SU-DHL-6 (cell line): ENCODE measurements at regions not wholly inside any gene's neighbourhood (a gene's known extent, or its start where the extent isn't known, plus 50 kb on each side); places are given as distances from the start of the nearest gene placed in this dataset.
"Not testable (repeated sequence)": the region's sequence is repeated elsewhere in the genome, so short reads cannot be mapped to it uniquely, and the experiment has no call there.

Source experiments
- H2AFZ ChIP-seq: fragments of 200-600 bp; sonication (generic); 2 replicates; pipeline ENCODE4 v1.6.1; 2014; ENCODE audit warnings: low read depth, mild to moderate bottlenecking, moderate library complexity, mixed read lengths, antibody characterized with exemption, low read length; ENCODE audit not compliant: severe bottlenecking
- H3F3A ChIP-seq: fragments of 200-600 bp; shearing (Covaris generic); 2 replicates; pipeline ENCODE4 v1.6.0; 2016; ENCODE audit warnings: antibody characterized with exemption, mild to moderate bottlenecking; ENCODE audit not compliant: insufficient read depth
- H3K27ac ChIP-seq: fragments of 200-600 bp; sonication (generic); 2 replicates; pipeline ENCODE4 v1.5.1; 2016; ENCODE audit warnings: low read depth, mild to moderate bottlenecking, low read length, moderate library complexity, mixed read lengths
- H3K27me3 ChIP-seq: fragments of 200-600 bp; sonication (generic), shearing (Covaris generic); 2 replicates; pipeline ENCODE4 v1.6.0; 2014; ENCODE audit warnings: mild to moderate bottlenecking, low read length
- H3K36me3 ChIP-seq: fragments of 200-600 bp; sonication (generic); 2 replicates; pipeline ENCODE4 v1.6.1; 2014; ENCODE audit warnings: mild to moderate bottlenecking, low read length, mixed read lengths
- H3K4me2 ChIP-seq: fragments of 300-600, 200-600 bp; shearing (Covaris generic), sonication (generic); 2 replicates; pipeline ENCODE4 v1.6.0; 2014; ENCODE audit warnings: low read length, low read depth, mild to moderate bottlenecking; ENCODE audit not compliant: poor library complexity, severe bottlenecking
- H3K4me3 ChIP-seq: fragments of 200-600 bp; sonication (generic); 2 replicates; pipeline ENCODE4 v1.5.1; 2014; ENCODE audit warnings: antibody characterized with exemption, low read length, mild to moderate bottlenecking, mixed read lengths; ENCODE audit not compliant: insufficient read depth, poor library complexity, severe bottlenecking
- H3K79me2 ChIP-seq: fragments of 200-600 bp; sonication (generic); 2 replicates; pipeline ENCODE4 v1.6.1; 2014; ENCODE audit warnings: mild to moderate bottlenecking, low read length, moderate library complexity; ENCODE audit not compliant: insufficient read depth
- H3K9ac ChIP-seq: fragments of 200-600 bp; sonication (generic); 2 replicates; pipeline ENCODE4 v1.7.0; 2014; ENCODE audit warnings: mild to moderate bottlenecking, low read length
- H3K9me2 ChIP-seq: fragments of 200-600 bp; sonication (generic); replicated peaks from 2 replicates; pipeline ENCODE4 v1.6.1; 2014; ENCODE audit warnings: low read length; ENCODE audit not compliant: insufficient read depth
- H3K9me3 ChIP-seq: fragments of 200-600 bp; sonication (generic); 2 replicates; pipeline ENCODE4 v1.6.1; 2014; ENCODE audit warnings: low read length, mixed read lengths; ENCODE audit not compliant: insufficient read depth
- H4K20me1 ChIP-seq: fragments of 200-600 bp; sonication (generic); 2 replicates; pipeline ENCODE4 v1.6.1; 2014; ENCODE audit warnings: low read depth, mild to moderate bottlenecking, antibody characterized with exemption, low read length, moderate library complexity, mixed read lengths
- CTCF ChIP-seq: fragments of 200-600 bp; sonication (generic); IDR thresholded peaks from one replicate; pipeline ENCODE4 v1.5.1; 2017; ENCODE audit warnings: antibody characterized with exemption, mild to moderate bottlenecking, low read length, moderate library complexity; ENCODE audit not compliant: insufficient read depth, poor library complexity, severe bottlenecking
- EZH2phosphoT487 ChIP-seq: fragments of 200-600 bp; sonication (generic), shearing (Covaris generic); conservative IDR thresholded peaks from 2 replicates; pipeline ENCODE4 v1.6.1; 2018; ENCODE audit warnings: mild to moderate bottlenecking, antibody characterized with exemption, low read length, moderate library complexity, mixed read lengths

GRCh38 chrX:10992110-10992509 is 119.0 kb upstream of the HCCS start:
- H3K4me3 ChIP-seq: no peak overlapping the region
- H3K9ac ChIP-seq: no peak overlapping the region
- no peaks in the 10 kb centered on the region for H3K9me3 ChIP-seq
- no peaks in the 10 kb centered on the region for H4K20me1 ChIP-seq
- no peaks in the 10 kb centered on the region for H3K79me2 ChIP-seq
- no peaks in the 10 kb centered on the region for H3K36me3 ChIP-seq
- no peak overlapping the region for H3K4me2 ChIP-seq
- no peaks in the 10 kb centered on the region for H3K9me2 ChIP-seq
- TF ChIP-seq CTCF (no peak), EZH2phosphoT487 (no peak)
- H3K27ac ChIP-seq: no peak overlapping the region
- no peaks in the 10 kb centered on the region for H3K27me3 ChIP-seq
- H2AFZ ChIP-seq: no peak overlapping the region
- no peaks in the 10 kb centered on the region for H3F3A ChIP-seq

GRCh38 chrX:11007076-11007475 is 104.1 kb upstream of the HCCS start:
- H3K79me2 ChIP-seq, H3K36me3 ChIP-seq, H4K20me1 ChIP-seq, H3F3A ChIP-seq, H3K9ac ChIP-seq, H3K4me3 ChIP-seq, H3K9me3 ChIP-seq, H3K27me3 ChIP-seq, H3K9me2 ChIP-seq, H2AFZ ChIP-seq, H3K27ac ChIP-seq, H3K4me2 ChIP-seq: not testable (repeated sequence)

GRCh38 chrX:11010476-11010875 is 100.7 kb upstream of the HCCS start:
- no peak overlapping the region for H3K4me2 ChIP-seq
- no peaks in the 10 kb centered on the region for H4K20me1 ChIP-seq
- no peaks in the 10 kb centered on the region for H3K27me3 ChIP-seq
- no peak overlapping the region for H3K4me3 ChIP-seq
- H2AFZ ChIP-seq: no peak overlapping the region
- no peaks in the 10 kb centered on the region for H3K36me3 ChIP-seq
- H3K9me3 ChIP-seq: no peaks in the 10 kb centered on the region
- TF ChIP-seq CTCF: no peak
- no peak for TF ChIP-seq EZH2phosphoT487
- H3K9me2 ChIP-seq: no peaks in the 10 kb centered on the region
- no peak overlapping the region for H3K27ac ChIP-seq
- H3F3A ChIP-seq: no peaks in the 10 kb centered on the region
- H3K9ac ChIP-seq: no peak overlapping the region
- no peaks in the 10 kb centered on the region for H3K79me2 ChIP-seq

- Histone ChIP-seq H2AFZ (no peak overlapping the region), H3K4me3 (no peak overlapping the region), H3F3A (no peaks in the 10 kb centered on the region), H3K79me2 (no peaks in the 10 kb centered on the region), H3K36me3 (no peaks in the 10 kb centered on the region), H3K27ac (no peak overlapping the region), H3K4me2 (no peak overlapping the region), H3K27me3 (no peaks in the 10 kb centered on the region), H3K9ac (no peak overlapping the region), H3K9me3 (no peaks in the 10 kb centered on the region), H3K9me2 (no peaks in the 10 kb centered on the region), H4K20me1 (no peaks in the 10 kb centered on the region)
- TF ChIP-seq EZH2phosphoT487 (no peak), CTCF (no peak)
Observed at GRCh38 chrX:11016728-11017127, 94.4 kb upstream of the HCCS start.

GRCh38 chrX:11022588-11022987 is 88.5 kb upstream of the HCCS start:
- H3F3A ChIP-seq, H2AFZ ChIP-seq, H3K27me3 ChIP-seq, H4K20me1 ChIP-seq, H3K4me3 ChIP-seq, H3K9me2 ChIP-seq, H3K9me3 ChIP-seq, H3K4me2 ChIP-seq, H3K9ac ChIP-seq, H3K27ac ChIP-seq, H3K36me3 ChIP-seq, H3K79me2 ChIP-seq: not testable (repeated sequence)
